Mucosa of rectum (tissue), 2 donors: ENCODE measurements at regions not wholly inside any gene's neighbourhood (a gene's known extent, or its start where the extent isn't known, plus 50 kb on each side); places are given as distances from the start of the nearest gene placed in this dataset.
A peak's percentile ranks its signal among the peaks of the same experiment; 100 is the strongest.

Experiments
- H3K27ac ChIP-seq, 2 donors: one replicate each; pipeline ENCODE4 v1.7.0; 2013; ENCODE audit warnings: inconsistent platforms in 2 of 2, low read depth in 2 of 2, low read length in 2 of 2
- H3K27me3 ChIP-seq, 2 donors: one replicate each; pipeline ENCODE4 v1.7.0; 2013; ENCODE audit warnings: low read length in 2 of 2; ENCODE audit not compliant: control insufficient read depth in 2 of 2, insufficient read depth in 2 of 2
- H3K36me3 ChIP-seq, 2 donors: one replicate each; pipeline ENCODE4 v1.7.0; 2013; ENCODE audit warnings: low read length in 2 of 2; ENCODE audit not compliant: control insufficient read depth in 2 of 2, insufficient read depth in 2 of 2
- H3K4me1 ChIP-seq, 2 donors: one replicate each; pipeline ENCODE4 v1.7.0; 2013; ENCODE audit warnings: low read length in 2 of 2, mild to moderate bottlenecking in 1 of 2; ENCODE audit not compliant: control insufficient read depth in 2 of 2, insufficient read depth in 2 of 2
- H3K4me3 ChIP-seq, 2 donors: one replicate each; pipeline ENCODE4 v1.7.0; 2013; ENCODE audit warnings: low read length in 2 of 2
- H3K9ac ChIP-seq, 2 donors: one replicate each; pipeline ENCODE4 v1.7.0; 2013; ENCODE audit warnings: low read length in 2 of 2, low read depth in 1 of 2, mild to moderate bottlenecking in 1 of 2
- H3K9me3 ChIP-seq, 2 donors: one replicate each; pipeline ENCODE4 v1.7.0; 2013; ENCODE audit warnings: low read length in 2 of 2; ENCODE audit not compliant: control insufficient read depth in 2 of 2
- donor health status: healthy.
- donor health status: Normal muscosa, but diverticular disease.

- no peak overlapping the region for H3K4me3 ChIP-seq
- no peaks in the 10 kb centered on the region for H3K27me3 ChIP-seq
- H3K36me3 ChIP-seq = no peaks in the 10 kb centered on the region
- peaks cover 3 to 6% of the 10 kb centered on the region in 2 donors for H3K4me1 ChIP-seq
- no peak overlapping the region for H3K9ac ChIP-seq
- no peaks in the 10 kb centered on the region for H3K9me3 ChIP-seq
- H3K27ac ChIP-seq = no peak overlapping the region
These were observed 93.3 kb upstream of the DUSP5 start for GRCh38 chr10:110404413-110404812.

- Histone ChIP-seq H3K9me3 (no peaks in the 10 kb centered on the region), H3K27me3 (no peaks in the 10 kb centered on the region), H3K4me1 (peaks cover under 1 to 6% of the 10 kb centered on the region in 2 donors), H3K27ac (no peak overlapping the region), H3K36me3 (no peaks in the 10 kb centered on the region), H3K9ac (no peak overlapping the region), H3K4me3 (no peak overlapping the region)
These were observed 92.9 kb upstream of the DUSP5 start for GRCh38 chr10:110404825-110405224.

GRCh38 chr10:110405380-110405779 lies 92.3 kb upstream of the DUSP5 start:
- H3K27me3 ChIP-seq = no peaks in the 10 kb centered on the region
- H3K27ac ChIP-seq = no peak overlapping the region
- H3K4me3 ChIP-seq = no peak overlapping the region
- H3K4me1 ChIP-seq = peaks cover 6 to 8% of the 10 kb centered on the region in 2 donors
- no peak overlapping the region for H3K9ac ChIP-seq
- no peaks in the 10 kb centered on the region for H3K9me3 ChIP-seq
- H3K36me3 ChIP-seq = no peaks in the 10 kb centered on the region

- H3K9me3 ChIP-seq = no peaks in the 10 kb centered on the region
- H3K27ac ChIP-seq = peak overlapping the region in 1 of 2 donors; percentile 23
- no peak overlapping the region for H3K4me3 ChIP-seq
- H3K9ac ChIP-seq = no peak overlapping the region
- H3K27me3 ChIP-seq = no peaks in the 10 kb centered on the region
- H3K4me1 ChIP-seq = peaks cover 11% of the 10 kb centered on the region in 2 donors
- H3K36me3 ChIP-seq = no peaks in the 10 kb centered on the region
These were observed 90.2 kb upstream of the DUSP5 start for GRCh38 chr10:110407301-110408170.

- no peaks in the 10 kb centered on the region for H3K9me3 ChIP-seq
- no peaks in the 10 kb centered on the region for H3K36me3 ChIP-seq
- no peaks in the 10 kb centered on the region for H3K27me3 ChIP-seq
- H3K27ac ChIP-seq = peak overlapping the region in 1 of 2 donors; percentile 23
- no peak overlapping the region for H3K9ac ChIP-seq
- H3K4me3 ChIP-seq = no peak overlapping the region
- peaks cover 11% of the 10 kb centered on the region in 2 donors for H3K4me1 ChIP-seq
These were observed 89.4 kb upstream of the DUSP5 start for GRCh38 chr10:110408203-110408871.

GRCh38 chr10:110408943-110409342 lies 88.8 kb upstream of the DUSP5 start:
- Histone ChIP-seq H3K9ac (no peak overlapping the region), H3K9me3 (no peaks in the 10 kb centered on the region), H3K4me3 (no peak overlapping the region)

GRCh38 chr10:110409488-110409887 lies 88.2 kb upstream of the DUSP5 start:
- Histone ChIP-seq H3K27ac (no peak overlapping the region), H3K9me3 (no peaks in the 10 kb centered on the region), H3K27me3 (no peaks in the 10 kb centered on the region), H3K36me3 (no peaks in the 10 kb centered on the region), H3K4me3 (no peak overlapping the region), H3K4me1 (peaks cover 11% of the 10 kb centered on the region in 2 donors), H3K9ac (no peak overlapping the region)

More at GRCh38 chr10:110408943-110409342, 88.8 kb upstream of the DUSP5 start:
- no peaks in the 10 kb centered on the region for H3K27me3 ChIP-seq
- no peak overlapping the region for H3K27ac ChIP-seq
- no peaks in the 10 kb centered on the region for H3K36me3 ChIP-seq
- H3K4me1 ChIP-seq = peaks cover 11% of the 10 kb centered on the region in 2 donors

GRCh38 chr10:110409926-110410325 lies 87.8 kb upstream of the DUSP5 start:
- Histone ChIP-seq H3K4me1 (peaks cover 11% of the 10 kb centered on the region in 2 donors), H3K27ac (peak overlapping the region; percentile 62 to 67), H3K9ac (peak overlapping the region in 1 of 2 donors; percentile 6), H3K36me3 (no peaks in the 10 kb centered on the region), H3K4me3 (peak overlapping the region in 1 of 2 donors; percentile 37), H3K9me3 (no peaks in the 10 kb centered on the region), H3K27me3 (no peaks in the 10 kb centered on the region)

GRCh38 chr10:110410329-110411046 lies 87.2 kb upstream of the DUSP5 start:
- Histone ChIP-seq H3K4me1 (peaks cover 11 to 17% of the 10 kb centered on the region in 2 donors), H3K9me3 (no peaks in the 10 kb centered on the region), H3K27ac (peak overlapping the region; percentile 62 to 67), H3K4me3 (peak overlapping the region in 1 of 2 donors; percentile 37), H3K27me3 (no peaks in the 10 kb centered on the region), H3K9ac (peak overlapping the region in 1 of 2 donors; percentile 6), H3K36me3 (no peaks in the 10 kb centered on the region)

- peaks cover 15 to 20% of the 10 kb centered on the region in 2 donors for H3K4me1 ChIP-seq
- no peak overlapping the region for H3K4me3 ChIP-seq
- no peaks in the 10 kb centered on the region for H3K9me3 ChIP-seq
- peak overlapping the region in 1 of 2 donors; percentile 67 for H3K27ac ChIP-seq
- H3K27me3 ChIP-seq = no peaks in the 10 kb centered on the region
- H3K36me3 ChIP-seq = no peaks in the 10 kb centered on the region
- H3K9ac ChIP-seq = no peak overlapping the region
These were observed 86.7 kb upstream of the DUSP5 start for GRCh38 chr10:110411047-110411410.
